ENCODE measurements at regions not wholly inside any gene's neighbourhood (a gene's known extent, or its start where the extent isn't known, plus 50 kb on each side); places are given as distances from the start of the nearest gene placed in this dataset.

DNA sequence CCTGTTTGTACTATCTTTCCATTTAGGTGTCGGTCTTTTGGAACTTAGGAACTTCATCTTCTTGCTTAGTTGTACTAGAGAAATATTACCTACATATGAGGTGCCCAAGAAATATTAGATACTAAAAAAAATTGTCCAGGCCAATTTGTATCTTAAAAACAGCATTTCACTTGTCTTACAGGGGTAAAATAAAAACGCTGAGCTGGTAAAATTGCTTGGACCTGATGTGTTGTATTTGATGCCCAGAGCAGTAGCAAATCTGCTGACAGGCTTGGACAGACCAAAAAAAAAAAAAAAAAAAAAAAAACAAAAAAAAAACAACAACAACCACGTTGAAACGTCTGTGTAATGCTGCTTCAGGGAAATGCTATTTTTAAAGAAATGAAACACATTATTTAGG is 150.4 kb upstream of the ARX start:
- Histone ChIP-seq H3K4me3 (ENCODE audit: low read depth, low read length) (no peak overlapping the region), H3K9me3 (ENCODE audit: control insufficient read depth, insufficient read depth, low read depth, low read length) (no peaks in the 10 kb centered on the region), H3K4me1 (ENCODE audit: control insufficient read depth, insufficient read depth, low read length) (no peaks in the 10 kb centered on the region), H3K27ac (ENCODE audit: extremely low read depth, low read depth, low read length) (no peak overlapping the region), H3K36me3 (ENCODE audit: control insufficient read depth in 2 of 2, insufficient read depth in 1 of 2, low read length in 2 of 2) (no peaks in the 10 kb centered on the region)
- CTCF ChIA-PET = interaction anchor here (3.2 kb wide), 1 partner anchor 22 kb away, joined by 12 read pairs; no protein-coding TSS in a partner anchor
- POLR2A ChIA-PET = no interaction called here
- no peak for TF ChIP-seq ZNF48 (tag by site-specific recombination; IDR thresholded peaks at IDR 0.05)

- TF ChIP-seq ZNF174 (tag by site-specific recombination; IDR thresholded peaks at IDR 0.05) = no peak
- TF ChIP-seq PRDM10 (tag by site-specific recombination; IDR thresholded peaks at IDR 0.05) = 0 out of 2 replicates have a peak, but pooled peaks have one; percentile 22
Measured at GRCh38 chrX:25158635-25159034, 142.9 kb upstream of the ARX start.

GRCh38 chrX:25156832-25157231 is 141.1 kb upstream of the ARX start:
- 0 out of 2 replicates have a peak, but pooled peaks have one; percentile 22 for TF ChIP-seq WT1 (tag by site-specific recombination; IDR thresholded peaks at IDR 0.05)
- no peak for TF ChIP-seq ZNF169 (tag by site-specific recombination; IDR thresholded peaks at IDR 0.05)
- no peak for TF ChIP-seq ZNF133 (tag by site-specific recombination; IDR thresholded peaks at IDR 0.05)
- no peak for TF ChIP-seq ZNF768 (tag by site-specific recombination; IDR thresholded peaks at IDR 0.05)
- Histone ChIP-seq H3K4me3 (ENCODE audit: low read depth, low read length) (no peak overlapping the region), H3K4me1 (ENCODE audit: control insufficient read depth, insufficient read depth, low read length) (no peaks in the 10 kb centered on the region), H3K27ac (ENCODE audit: extremely low read depth, low read depth, low read length) (no peak overlapping the region), H3K36me3 (ENCODE audit: control insufficient read depth in 2 of 2, insufficient read depth in 1 of 2, low read length in 2 of 2) (no peaks in the 10 kb centered on the region), H3K9me3 (ENCODE audit: control insufficient read depth, insufficient read depth, low read depth, low read length) (no peaks in the 10 kb centered on the region)
- ChIA-PET CTCF (no interaction called here), POLR2A (interaction anchor here (0.6 kb wide), 1 partner anchor 64 kb away, joined by 3 read pairs; no protein-coding TSS in a partner anchor)

More at GRCh38 chrX:25158635-25159034, 142.9 kb upstream of the ARX start:
- H3K36me3 ChIP-seq (ENCODE audit: control insufficient read depth in 2 of 2, insufficient read depth in 1 of 2, low read length in 2 of 2) = no peaks in the 10 kb centered on the region
- H3K4me1 ChIP-seq (ENCODE audit: control insufficient read depth, insufficient read depth, low read length) = no peaks in the 10 kb centered on the region
- CTCF ChIA-PET = no interaction called here
- no peak overlapping the region for H3K27ac ChIP-seq (ENCODE audit: extremely low read depth, low read depth, low read length)
- H3K9me3 ChIP-seq (ENCODE audit: control insufficient read depth, insufficient read depth, low read depth, low read length) = no peaks in the 10 kb centered on the region
- POLR2A ChIA-PET = no interaction called here
- H3K4me3 ChIP-seq (ENCODE audit: low read depth, low read length) = no peak overlapping the region

- POLR2A ChIA-PET = no interaction called here
- H3K36me3 ChIP-seq (ENCODE audit: control insufficient read depth in 2 of 2, insufficient read depth in 1 of 2, low read length in 2 of 2) = no peaks in the 10 kb centered on the region
- no peak overlapping the region for H3K4me3 ChIP-seq (ENCODE audit: low read depth, low read length)
- H3K9me3 ChIP-seq (ENCODE audit: control insufficient read depth, insufficient read depth, low read depth, low read length) = no peaks in the 10 kb centered on the region
- CTCF ChIA-PET = interaction anchor here (0.6 kb wide), 1 partner anchor 318 kb away, joined by 3 read pairs; no protein-coding TSS in a partner anchor
- no peak overlapping the region for H3K27ac ChIP-seq (ENCODE audit: extremely low read depth, low read depth, low read length)
- H3K4me1 ChIP-seq (ENCODE audit: control insufficient read depth, insufficient read depth, low read length) = no peaks in the 10 kb centered on the region
- TF ChIP-seq GLI2 (tag by site-specific recombination; IDR thresholded peaks at IDR 0.05; ENCODE audit: borderline replicate concordance, low read depth) = no peak
- TF ChIP-seq, protein P1, sequence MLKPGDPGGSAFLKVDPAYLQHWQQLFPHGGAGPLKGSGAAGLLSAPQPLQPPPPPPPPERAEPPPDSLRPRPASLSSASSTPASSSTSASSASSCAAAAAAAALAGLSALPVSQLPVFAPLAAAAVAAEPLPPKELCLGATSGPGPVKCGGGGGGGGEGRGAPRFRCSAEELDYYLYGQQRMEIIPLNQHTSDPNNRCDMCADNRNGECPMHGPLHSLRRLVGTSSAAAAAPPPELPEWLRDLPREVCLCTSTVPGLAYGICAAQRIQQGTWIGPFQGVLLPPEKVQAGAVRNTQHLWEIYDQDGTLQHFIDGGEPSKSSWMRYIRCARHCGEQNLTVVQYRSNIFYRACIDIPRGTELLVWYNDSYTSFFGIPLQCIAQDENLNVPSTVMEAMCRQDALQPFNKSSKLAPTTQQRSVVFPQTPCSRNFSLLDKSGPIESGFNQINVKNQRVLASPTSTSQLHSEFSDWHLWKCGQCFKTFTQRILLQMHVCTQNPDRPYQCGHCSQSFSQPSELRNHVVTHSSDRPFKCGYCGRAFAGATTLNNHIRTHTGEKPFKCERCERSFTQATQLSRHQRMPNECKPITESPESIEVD (tag by site-specific recombination; IDR thresholded peaks at IDR 0.05) = peak; percentile 41; the same call in 1 of the 2 replicates
- no peak for TF ChIP-seq ZNF529 (tag by site-specific recombination; IDR thresholded peaks at IDR 0.05; ENCODE audit: insufficient replicate concordance)
- peak; percentile 42 for TF ChIP-seq ZIC2 (tag by site-specific recombination; IDR thresholded peaks at IDR 0.05)
- peak; percentile 79 for TF ChIP-seq FEZF1 (tag by site-specific recombination; IDR thresholded peaks at IDR 0.05)
- no peak for TF ChIP-seq ZNF394 (tag by site-specific recombination; IDR thresholded peaks at IDR 0.05; ENCODE audit: borderline replicate concordance)
- no peak for TF ChIP-seq REPIN1 (tag by site-specific recombination; IDR thresholded peaks at IDR 0.05; ENCODE audit: low read depth)
- TF ChIP-seq ZNF560 (tag by site-specific recombination; IDR thresholded peaks at IDR 0.05; ENCODE audit: borderline replicate concordance) = no peak
- 0 out of 2 replicates have a peak, but pooled peaks have one; percentile 19 for TF ChIP-seq ZNF629 (tag by site-specific recombination; IDR thresholded peaks at IDR 0.05)
- no peak for TF ChIP-seq ZNF18 (tag by site-specific recombination; IDR thresholded peaks at IDR 0.05)
- TF ChIP-seq ZNF274 (IDR thresholded peaks at IDR 0.05; ENCODE audit: low read length) = no peak
- no peak for TF ChIP-seq ZNF274 (tag by site-specific recombination; IDR thresholded peaks at IDR 0.05; ENCODE audit: borderline replicate concordance)
- TF ChIP-seq ZEB2 (tag by site-specific recombination; IDR thresholded peaks at IDR 0.05) = peak; percentile 24; the same call in 1 of the 2 replicates
- no peak for TF ChIP-seq ZNF223 (tag by site-specific recombination; IDR thresholded peaks at IDR 0.05)
- no peak for TF ChIP-seq SP3 (tag by site-specific recombination; IDR thresholded peaks at IDR 0.05)
- no peak for TF ChIP-seq ZNF558 (tag by site-specific recombination; IDR thresholded peaks at IDR 0.05)
Measured at GRCh38 chrX:25156323-25156722, 140.6 kb upstream of the ARX start.
